ENCODE measurements at regions not wholly inside any gene's neighbourhood (a gene's known extent, or its start where the extent isn't known, plus 50 kb on each side); places are given as distances from the start of the nearest gene placed in this dataset.
A peak's percentile ranks its signal among the peaks of the same experiment; 100 is the strongest.

GRCh38 chr11:131052367-131052766, 136.1 kb upstream of the SNX19 start:
- Histone ChIP-seq H3K4me3 (ENCODE audit: low read length) (no peak overlapping the region), H3K27ac (ENCODE audit: low read depth, low read length) (no peak overlapping the region), H3K27me3 (ENCODE audit: insufficient read depth, low read length) (no peaks in the 10 kb centered on the region), H3K36me3 (ENCODE audit: insufficient read depth, low read length) (no peaks in the 10 kb centered on the region), H3K9me3 (ENCODE audit: insufficient read depth, low read depth, low read length) (no peaks in the 10 kb centered on the region), H3K9ac (ENCODE audit: low read depth, low read length) (no peak overlapping the region), H3K4me1 (ENCODE audit: insufficient read depth, low read length) (peaks cover 13% of the 10 kb centered on the region)
- WGBS = 96% methylated on average over 3 of the region's 3 CpGs

GRCh38 chr11:131056036-131056435, 139.8 kb upstream of the SNX19 start:
- 87% methylated on average over 2 of the region's 2 CpGs for WGBS
- no peak overlapping the region for H3K9ac ChIP-seq (ENCODE audit: low read depth, low read length)
- H3K4me1 ChIP-seq (ENCODE audit: insufficient read depth, low read length) = peaks cover 12% of the 10 kb centered on the region
- H3K36me3 ChIP-seq (ENCODE audit: insufficient read depth, low read length) = no peaks in the 10 kb centered on the region
- no peak overlapping the region for H3K4me3 ChIP-seq (ENCODE audit: low read length)
- H3K27ac ChIP-seq (ENCODE audit: low read depth, low read length) = no peak overlapping the region
- H3K27me3 ChIP-seq (ENCODE audit: insufficient read depth, low read length) = no peaks in the 10 kb centered on the region
- no peaks in the 10 kb centered on the region for H3K9me3 ChIP-seq (ENCODE audit: insufficient read depth, low read depth, low read length)

- Histone ChIP-seq H3K4me1 (ENCODE audit: insufficient read depth, low read length) (peaks cover 18% of the 10 kb centered on the region), H3K4me3 (ENCODE audit: low read length) (no peak overlapping the region), H3K27me3 (ENCODE audit: insufficient read depth, low read length) (no peaks in the 10 kb centered on the region), H3K9ac (ENCODE audit: low read depth, low read length) (peak overlapping the region; percentile 22; the same call in 1 of the 2 replicates), H3K36me3 (ENCODE audit: insufficient read depth, low read length) (no peaks in the 10 kb centered on the region), H3K27ac (ENCODE audit: low read depth, low read length) (peak overlapping the region; percentile 32; the same call in 1 of the 2 replicates), H3K9me3 (ENCODE audit: insufficient read depth, low read depth, low read length) (no peaks in the 10 kb centered on the region)
- 63% methylated on average over 6 of the region's 6 CpGs for WGBS
Observed at GRCh38 chr11:131063638-131064037, 147.4 kb upstream of the SNX19 start.

- H3K4me1 ChIP-seq (ENCODE audit: insufficient read depth, low read length) = peaks cover 18% of the 10 kb centered on the region
- H3K27me3 ChIP-seq (ENCODE audit: insufficient read depth, low read length) = no peaks in the 10 kb centered on the region
- H3K9ac ChIP-seq (ENCODE audit: low read depth, low read length) = 0 out of 2 replicates have a peak overlapping the region, but pooled peaks have one; percentile 22
- H3K27ac ChIP-seq (ENCODE audit: low read depth, low read length) = peak overlapping the region; percentile 32; the same call in 1 of the 2 replicates
- no peaks in the 10 kb centered on the region for H3K36me3 ChIP-seq (ENCODE audit: insufficient read depth, low read length)
- 41% methylated on average over 11 of the region's 12 CpGs for WGBS
- no peaks in the 10 kb centered on the region for H3K9me3 ChIP-seq (ENCODE audit: insufficient read depth, low read depth, low read length)
- H3K4me3 ChIP-seq (ENCODE audit: low read length) = no peak overlapping the region
Observed at GRCh38 chr11:131064373-131064991, 148.2 kb upstream of the SNX19 start.

GRCh38 chr11:131065435-131066413, 149.4 kb upstream of the SNX19 start:
- 95% methylated on average over 13 of the region's 13 CpGs for WGBS
- Histone ChIP-seq H3K36me3 (ENCODE audit: insufficient read depth, low read length) (no peaks in the 10 kb centered on the region), H3K27ac (ENCODE audit: low read depth, low read length) (no peak overlapping the region), H3K4me3 (ENCODE audit: low read length) (no peak overlapping the region), H3K4me1 (ENCODE audit: insufficient read depth, low read length) (peaks cover 18% of the 10 kb centered on the region), H3K27me3 (ENCODE audit: insufficient read depth, low read length) (no peaks in the 10 kb centered on the region), H3K9ac (ENCODE audit: low read depth, low read length) (no peak overlapping the region), H3K9me3 (ENCODE audit: insufficient read depth, low read depth, low read length) (no peaks in the 10 kb centered on the region)

GRCh38 chr11:131066551-131066950, 150.3 kb upstream of the SNX19 start:
- no peaks in the 10 kb centered on the region for H3K36me3 ChIP-seq (ENCODE audit: insufficient read depth, low read length)
- no peak overlapping the region for H3K4me3 ChIP-seq (ENCODE audit: low read length)
- no peaks in the 10 kb centered on the region for H3K9me3 ChIP-seq (ENCODE audit: insufficient read depth, low read depth, low read length)
- peaks cover 18% of the 10 kb centered on the region for H3K4me1 ChIP-seq (ENCODE audit: insufficient read depth, low read length)
- WGBS = 97% methylated on average over 7 of the region's 7 CpGs
- no peak overlapping the region for H3K27ac ChIP-seq (ENCODE audit: low read depth, low read length)
- H3K9ac ChIP-seq (ENCODE audit: low read depth, low read length) = no peak overlapping the region
- H3K27me3 ChIP-seq (ENCODE audit: insufficient read depth, low read length) = no peaks in the 10 kb centered on the region

GRCh38 chr11:131070365-131070764, 154.1 kb upstream of the SNX19 start:
- Histone ChIP-seq H3K27me3 (ENCODE audit: insufficient read depth, low read length) (no peaks in the 10 kb centered on the region), H3K9ac (ENCODE audit: low read depth, low read length) (no peak overlapping the region), H3K4me3 (ENCODE audit: low read length) (no peak overlapping the region), H3K4me1 (ENCODE audit: insufficient read depth, low read length) (no peaks in the 10 kb centered on the region), H3K9me3 (ENCODE audit: insufficient read depth, low read depth, low read length) (no peaks in the 10 kb centered on the region), H3K36me3 (ENCODE audit: insufficient read depth, low read length) (no peaks in the 10 kb centered on the region), H3K27ac (ENCODE audit: low read depth, low read length) (no peak overlapping the region)
- 90% methylated on average over 4 of the region's 4 CpGs for WGBS

- H3K36me3 ChIP-seq (ENCODE audit: insufficient read depth, low read length) = no peaks in the 10 kb centered on the region
- H3K27me3 ChIP-seq (ENCODE audit: insufficient read depth, low read length) = no peaks in the 10 kb centered on the region
- no peaks in the 10 kb centered on the region for H3K4me1 ChIP-seq (ENCODE audit: insufficient read depth, low read length)
- no peak overlapping the region for H3K9ac ChIP-seq (ENCODE audit: low read depth, low read length)
- no peaks in the 10 kb centered on the region for H3K9me3 ChIP-seq (ENCODE audit: insufficient read depth, low read depth, low read length)
- 90% methylated on average over 2 of the region's 2 CpGs for WGBS
- H3K4me3 ChIP-seq (ENCODE audit: low read length) = no peak overlapping the region
- no peak overlapping the region for H3K27ac ChIP-seq (ENCODE audit: low read depth, low read length)
Observed at GRCh38 chr11:131073167-131073566, 156.9 kb upstream of the SNX19 start.

GRCh38 chr11:131074573-131074972, 158.3 kb upstream of the SNX19 start:
- H3K27ac ChIP-seq (ENCODE audit: low read depth, low read length) = no peak overlapping the region
- H3K4me1 ChIP-seq (ENCODE audit: insufficient read depth, low read length) = no peaks in the 10 kb centered on the region
- H3K4me3 ChIP-seq (ENCODE audit: low read length) = no peak overlapping the region
- H3K9ac ChIP-seq (ENCODE audit: low read depth, low read length) = no peak overlapping the region
- no peaks in the 10 kb centered on the region for H3K9me3 ChIP-seq (ENCODE audit: insufficient read depth, low read depth, low read length)
- WGBS = 94% methylated on average over 3 of the region's 3 CpGs
- H3K27me3 ChIP-seq (ENCODE audit: insufficient read depth, low read length) = no peaks in the 10 kb centered on the region
- H3K36me3 ChIP-seq (ENCODE audit: insufficient read depth, low read length) = no peaks in the 10 kb centered on the region

- Histone ChIP-seq H3K4me3 (ENCODE audit: low read length) (no peak overlapping the region), H3K36me3 (ENCODE audit: insufficient read depth, low read length) (no peaks in the 10 kb centered on the region), H3K4me1 (ENCODE audit: insufficient read depth, low read length) (no peaks in the 10 kb centered on the region), H3K27me3 (ENCODE audit: insufficient read depth, low read length) (no peaks in the 10 kb centered on the region), H3K9me3 (ENCODE audit: insufficient read depth, low read depth, low read length) (peaks cover 2% of the 10 kb centered on the region; the same call in 1 of the 2 replicates), H3K9ac (ENCODE audit: low read depth, low read length) (no peak overlapping the region), H3K27ac (ENCODE audit: low read depth, low read length) (no peak overlapping the region)
Observed at GRCh38 chr11:131077340-131077739, 161.1 kb upstream of the SNX19 start.

GRCh38 chr11:131079036-131079435, 162.8 kb upstream of the SNX19 start:
- Histone ChIP-seq H3K36me3 (ENCODE audit: insufficient read depth, low read length) (no peaks in the 10 kb centered on the region), H3K27ac (ENCODE audit: low read depth, low read length) (no peak overlapping the region), H3K4me3 (ENCODE audit: low read length) (no peak overlapping the region), H3K4me1 (ENCODE audit: insufficient read depth, low read length) (no peaks in the 10 kb centered on the region), H3K9ac (ENCODE audit: low read depth, low read length) (no peak overlapping the region), H3K27me3 (ENCODE audit: insufficient read depth, low read length) (no peaks in the 10 kb centered on the region), H3K9me3 (ENCODE audit: insufficient read depth, low read depth, low read length) (peaks cover 3% of the 10 kb centered on the region; the same call in 1 of the 2 replicates)
- WGBS = 93% methylated on average over 3 of the region's 3 CpGs

All from HUES64 (cell line).